DOHH2 (cell line): ENCODE measurements at regions not wholly inside any gene's neighbourhood (a gene's known extent, or its start where the extent isn't known, plus 50 kb on each side); places are given as distances from the start of the nearest gene placed in this dataset.

Experiments used
- H3F3A ChIP-seq: fragments of 200-600 bp; sonication (generic), shearing (Covaris generic); 2 replicates; pipeline ENCODE4 v1.6.0; 2016; ENCODE audit warnings: antibody characterized with exemption, mild to moderate bottlenecking; ENCODE audit not compliant: control insufficient read depth, insufficient read depth
- H3K27ac ChIP-seq: fragments of 200-600 bp; sonication (generic); 2 replicates; pipeline ENCODE4 v1.5.1; 2014; ENCODE audit warnings: low read depth, mild to moderate bottlenecking, low read length, moderate library complexity
- H3K27me3 ChIP-seq: fragments of 200-600 bp; sonication (generic); 2 replicates; pipeline ENCODE4 v1.6.1; 2014; ENCODE audit warnings: mild to moderate bottlenecking, low read length, mixed read lengths; ENCODE audit not compliant: control insufficient read depth
- H3K36me3 ChIP-seq: fragments of 200-600 bp; sonication (generic); 2 replicates; pipeline ENCODE4 v1.6.1; 2014; ENCODE audit warnings: mild to moderate bottlenecking, low read length, moderate library complexity, mixed read lengths; ENCODE audit not compliant: control insufficient read depth
- H3K4me1 ChIP-seq: fragments of 200-600 bp; sonication (generic); 2 replicates; pipeline ENCODE4 v1.6.1; 2014; ENCODE audit warnings: mild to moderate bottlenecking, low read length, mixed read lengths; ENCODE audit not compliant: control insufficient read depth
- H3K4me2 ChIP-seq: fragments of 200-600 bp; sonication (generic); 2 replicates; pipeline ENCODE4 v1.6.0; 2014; ENCODE audit warnings: mild to moderate bottlenecking, low read length, moderate library complexity
- H3K4me3 ChIP-seq: fragments of 200-600 bp; sonication (generic); 2 replicates; pipeline ENCODE4 v1.5.1; 2014; ENCODE audit warnings: mild to moderate bottlenecking, low read length, mixed read lengths
- H3K79me2 ChIP-seq: fragments of 200-600 bp; sonication (generic); 2 replicates; pipeline ENCODE4 v1.6.1; 2014; ENCODE audit warnings: mild to moderate bottlenecking, low read length, mixed read lengths; ENCODE audit not compliant: control insufficient read depth
- H3K9me2 ChIP-seq: fragments of 200-600 bp; sonication (generic); replicated peaks from 2 replicates; pipeline ENCODE4 v1.6.1; 2014; ENCODE audit warnings: mild to moderate bottlenecking, low read length, mixed read lengths; ENCODE audit not compliant: control insufficient read depth
- H3K9me3 ChIP-seq: fragments of 200-600 bp; sonication (generic); 2 replicates; pipeline ENCODE4 v1.6.1; 2014; ENCODE audit warnings: antibody characterized with exemption, low read length, mixed read lengths; ENCODE audit not compliant: control insufficient read depth, insufficient read depth
- H4K20me1 ChIP-seq: fragments of 200-600 bp; sonication (generic); 2 replicates; pipeline ENCODE4 v1.6.0; 2014; ENCODE audit warnings: low read depth, mild to moderate bottlenecking, antibody characterized with exemption, low read length, moderate library complexity; ENCODE audit not compliant: control insufficient read depth, insufficient read depth
- EZH2phosphoT487 ChIP-seq: fragments of 200-600 bp; sonication (generic); IDR thresholded peaks from 2 replicates; pipeline ENCODE4 v1.6.1; 2017; ENCODE audit warnings: borderline replicate concordance, mild to moderate bottlenecking, antibody characterized with exemption, low read length, moderate library complexity, mixed read lengths
- TF ChIP-seq, protein P1 (sequence below): fragments of 200-600 bp; sonication (generic); IDR thresholded peaks from one replicate; pipeline ENCODE4 v1.5.1; 2014; ENCODE audit warnings: antibody characterized with exemption, mild to moderate bottlenecking, low read depth, low read length; ENCODE audit not compliant: poor library complexity, severe bottlenecking

- no peaks in the 10 kb centered on the region for H3K79me2 ChIP-seq
- TF ChIP-seq, protein P1, sequence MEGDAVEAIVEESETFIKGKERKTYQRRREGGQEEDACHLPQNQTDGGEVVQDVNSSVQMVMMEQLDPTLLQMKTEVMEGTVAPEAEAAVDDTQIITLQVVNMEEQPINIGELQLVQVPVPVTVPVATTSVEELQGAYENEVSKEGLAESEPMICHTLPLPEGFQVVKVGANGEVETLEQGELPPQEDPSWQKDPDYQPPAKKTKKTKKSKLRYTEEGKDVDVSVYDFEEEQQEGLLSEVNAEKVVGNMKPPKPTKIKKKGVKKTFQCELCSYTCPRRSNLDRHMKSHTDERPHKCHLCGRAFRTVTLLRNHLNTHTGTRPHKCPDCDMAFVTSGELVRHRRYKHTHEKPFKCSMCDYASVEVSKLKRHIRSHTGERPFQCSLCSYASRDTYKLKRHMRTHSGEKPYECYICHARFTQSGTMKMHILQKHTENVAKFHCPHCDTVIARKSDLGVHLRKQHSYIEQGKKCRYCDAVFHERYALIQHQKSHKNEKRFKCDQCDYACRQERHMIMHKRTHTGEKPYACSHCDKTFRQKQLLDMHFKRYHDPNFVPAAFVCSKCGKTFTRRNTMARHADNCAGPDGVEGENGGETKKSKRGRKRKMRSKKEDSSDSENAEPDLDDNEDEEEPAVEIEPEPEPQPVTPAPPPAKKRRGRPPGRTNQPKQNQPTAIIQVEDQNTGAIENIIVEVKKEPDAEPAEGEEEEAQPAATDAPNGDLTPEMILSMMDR = no peak
- no peak for TF ChIP-seq EZH2phosphoT487
- no peak overlapping the region for H3K4me3 ChIP-seq
These were observed 59.9 kb upstream of the WDR17 start for GRCh38 chr4:176005766-176006165.

GRCh38 chr4:176009254-176009653 is 56.4 kb upstream of the WDR17 start:
- TF ChIP-seq, protein P1 = no peak
- TF ChIP-seq EZH2phosphoT487 = no peak
- H3K4me1 ChIP-seq = peaks cover 41% of the 10 kb centered on the region
- 0 out of 2 replicates have a peak, but pooled peaks cover 2% of the 10 kb centered on the region for H3K9me3 ChIP-seq
- H3K4me3 ChIP-seq = no peak overlapping the region
- H3K9me2 ChIP-seq = no peaks in the 10 kb centered on the region
- H3K27ac ChIP-seq = no peak overlapping the region
- no peaks in the 10 kb centered on the region for H3K27me3 ChIP-seq
- H3K79me2 ChIP-seq = no peaks in the 10 kb centered on the region
- H3F3A ChIP-seq = peaks cover 11% of the 10 kb centered on the region; the same call in 1 of the 2 replicates
- H3K36me3 ChIP-seq = no peaks in the 10 kb centered on the region
- H4K20me1 ChIP-seq = no peaks in the 10 kb centered on the region
- H3K4me2 ChIP-seq = no peak overlapping the region

More at GRCh38 chr4:176005766-176006165, 59.9 kb upstream of the WDR17 start:
- Histone ChIP-seq H3K27ac (no peak overlapping the region), H3K27me3 (no peaks in the 10 kb centered on the region), H3K36me3 (no peaks in the 10 kb centered on the region), H3K9me2 (no peaks in the 10 kb centered on the region), H3K4me1 (peaks cover 32% of the 10 kb centered on the region), H3F3A (0 out of 2 replicates have a peak, but pooled peaks cover 4% of the 10 kb centered on the region), H4K20me1 (no peaks in the 10 kb centered on the region), H3K9me3 (0 out of 2 replicates have a peak, but pooled peaks cover 2% of the 10 kb centered on the region), H3K4me2 (no peak overlapping the region)

- Histone ChIP-seq H3K27me3 (no peaks in the 10 kb centered on the region), H3K4me3 (0 out of 2 replicates have a peak overlapping the region, but pooled peaks have one; percentile 24), H3K4me2 (peak overlapping the region; percentile 41), H3K9me2 (no peaks in the 10 kb centered on the region), H3K36me3 (no peaks in the 10 kb centered on the region), H3K9me3 (0 out of 2 replicates have a peak, but pooled peaks cover 2% of the 10 kb centered on the region), H3K27ac (no peak overlapping the region), H3F3A (peaks cover 15% of the 10 kb centered on the region; the same call in 1 of the 2 replicates), H4K20me1 (no peaks in the 10 kb centered on the region), H3K4me1 (peaks cover 50% of the 10 kb centered on the region), H3K79me2 (no peaks in the 10 kb centered on the region)
- TF ChIP-seq, protein P1 = no peak
- TF ChIP-seq EZH2phosphoT487 = no peak
These were observed 54.1 kb upstream of the WDR17 start for GRCh38 chr4:176011529-176011928.
